HG03571 (cell line): ENCODE measurements at regions not wholly inside any gene's neighbourhood (a gene's known extent, or its start where the extent isn't known, plus 50 kb on each side); places are given as distances from the start of the nearest gene placed in this dataset.

Experiments
- ATAC-seq: cut with Tn5 transposase; IDR thresholded peaks from one replicate; pipeline ENCODE4 v1.9.1; 2021; ENCODE audit not compliant: unreplicated experiment

- no peak for ATAC-seq
Measured at GRCh38 chr19:28983430-28983829, 229.5 kb downstream of the UQCRFS1 start.

- ATAC-seq: no peak
Measured at GRCh38 chr19:28981994-28982393, 231.0 kb downstream of the UQCRFS1 start.

GRCh38 chr19:28981518-28981917 lies 231.4 kb downstream of the UQCRFS1 start:
- ATAC-seq: no peak

- ATAC-seq: no peak
Measured at GRCh38 chr19:28980236-28980868, 232.6 kb downstream of the UQCRFS1 start.

- no peak for ATAC-seq
Measured at GRCh38 chr19:28977826-28978225, 235.1 kb downstream of the UQCRFS1 start.

- no peak for ATAC-seq
Measured at GRCh38 chr19:28972058-28972852, 240.7 kb downstream of the UQCRFS1 start.

- ATAC-seq: no peak
Measured at GRCh38 chr19:28971513-28971912, 241.4 kb downstream of the UQCRFS1 start.

GRCh38 chr19:28971049-28971448 lies 241.9 kb downstream of the UQCRFS1 start:
- no peak for ATAC-seq

- ATAC-seq: no peak
Measured at GRCh38 chr19:28968721-28969120, 244.2 kb downstream of the UQCRFS1 start.

- ATAC-seq: no peak
Measured at GRCh38 chr19:28966737-28967399, 246.1 kb downstream of the UQCRFS1 start.

- no peak for ATAC-seq
Measured at GRCh38 chr19:28964500-28964899, 248.5 kb downstream of the UQCRFS1 start.

- no peak for ATAC-seq
Measured at GRCh38 chr19:28963486-28964250, 249.3 kb downstream of the UQCRFS1 start.

GRCh38 chr19:28961772-28962500 lies 251.0 kb downstream of the UQCRFS1 start:
- ATAC-seq: no peak

- ATAC-seq: no peak
Measured at GRCh38 chr19:28960986-28961705, 251.8 kb downstream of the UQCRFS1 start.

- no peak for ATAC-seq
Measured at GRCh38 chr19:28960586-28960985, 252.4 kb downstream of the UQCRFS1 start.

GRCh38 chr19:28956961-28957360 lies 256.0 kb downstream of the UQCRFS1 start:
- no peak for ATAC-seq

- no peak for ATAC-seq
Measured at GRCh38 chr19:28956421-28956820, 256.5 kb downstream of the UQCRFS1 start.

- ATAC-seq: no peak
Measured at GRCh38 chr19:28949535-28949934, 263.4 kb downstream of the UQCRFS1 start.

- no peak for ATAC-seq
Measured at GRCh38 chr19:28949027-28949426, 263.9 kb downstream of the UQCRFS1 start.

- no peak for ATAC-seq
Measured at GRCh38 chr19:28948566-28948965, 264.4 kb downstream of the UQCRFS1 start.
